NB4 (cell line): ENCODE measurements at regions not wholly inside any gene's neighbourhood (a gene's known extent, or its start where the extent isn't known, plus 50 kb on each side); places are given as distances from the start of the nearest gene placed in this dataset.

ENCODE experiments used
- CTCF ChIP-seq: IDR thresholded peaks from one replicate; pipeline ENCODE4 v1.5.1; 2012; ENCODE audit warnings: low read depth, low read length
- MAX ChIP-seq: IDR thresholded peaks from 2 replicates; pipeline ENCODE4 v1.6.1; 2011; ENCODE audit warnings: low read depth, low read length
- POLR2A ChIP-seq: IDR thresholded peaks from 2 replicates; pipeline ENCODE4 v1.6.1; 2011; ENCODE audit warnings: mild to moderate bottlenecking; ENCODE audit not compliant: insufficient read length; ENCODE audit errors: extremely low read depth

GRCh38 chr9:91012933-91013841, 211.6 kb downstream of the SYK start:
- TF ChIP-seq MAX (no peak), CTCF (no peak), POLR2A (no peak)
